ENCODE measurements at regions not wholly inside any gene's neighbourhood (a gene's known extent, or its start where the extent isn't known, plus 50 kb on each side); places are given as distances from the start of the nearest gene placed in this dataset.

GRCh38 chr15:48058371-48058770, 62.4 kb upstream of the SLC24A5 start:
- no peak for DNase-seq

GRCh38 chr15:48059791-48060190, 61.0 kb upstream of the SLC24A5 start:
- no peak for DNase-seq

GRCh38 chr15:48060396-48060795, 60.4 kb upstream of the SLC24A5 start:
- DNase-seq: no peak

GRCh38 chr15:48061605-48062004, 59.2 kb upstream of the SLC24A5 start:
- DNase-seq: no peak

GRCh38 chr15:48062148-48062872, 58.5 kb upstream of the SLC24A5 start:
- no peak for DNase-seq

- DNase-seq: no peak
Observed at GRCh38 chr15:48063411-48063985, 57.3 kb upstream of the SLC24A5 start.

- no peak for DNase-seq
Observed at GRCh38 chr15:48064421-48064820, 56.4 kb upstream of the SLC24A5 start.

- DNase-seq: no peak
Observed at GRCh38 chr15:48066456-48066855, 54.3 kb upstream of the SLC24A5 start.

Data from activated CD4-positive, alpha-beta T cell treated with anti-CD3 and anti-CD28 coated beads, Interleukin-2, Interleukin-6, amounts not matched to agents 100 ng/mL and 50 ng/mL, durations not matched to agents 16 hours and 8 hours (primary cell).